Thyroid gland (tissue), 4 donors: ENCODE measurements at regions not wholly inside any gene's neighbourhood (a gene's known extent, or its start where the extent isn't known, plus 50 kb on each side); places are given as distances from the start of the nearest gene placed in this dataset.

Source experiments
- POLR2A ChIP-seq, 2 donors: fragments of 450-650 bp; IDR thresholded peaks; one replicate each; pipeline ENCODE4 v1.6.1; 2017; ENCODE audit warnings: antibody characterized with exemption in 2 of 2, mild to moderate bottlenecking in 2 of 2, moderate library complexity in 1 of 2
- TF ChIP-seq, protein P1 (sequence below), 6 experiments: fragments of 200-600 bp in 3 of 6; fragments of 450-650 bp in 3 of 6; sonication (generic) in 3 of 6; IDR thresholded peaks; one replicate each; pipeline ENCODE4 v1.5.1; 2016 to 2019; ENCODE audit warnings: antibody characterized with exemption in 6 of 6, mild to moderate bottlenecking in 2 of 6, inconsistent platforms in 1 of 6, moderate library complexity in 1 of 6

DNA sequence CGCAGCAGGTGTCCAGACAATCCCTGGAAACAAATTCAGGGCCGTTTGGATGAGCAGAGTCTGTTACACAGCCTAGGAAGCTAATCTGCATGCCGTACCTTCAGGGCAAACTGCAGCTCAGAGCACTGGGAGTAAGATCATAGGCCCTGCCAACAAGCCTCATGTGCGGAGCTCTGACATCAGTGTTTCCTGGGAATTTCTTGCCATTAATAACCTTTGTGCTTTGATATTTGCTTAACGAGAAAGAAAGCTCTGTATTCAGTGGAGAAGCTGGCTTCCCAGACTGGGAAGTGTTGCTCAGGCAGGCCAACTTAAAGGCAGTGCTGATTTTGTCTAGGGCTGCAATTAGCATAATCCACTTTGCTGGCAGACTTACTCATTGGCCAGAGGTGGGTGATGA is 116.1 kb upstream of the KLHL25 start:
- TF ChIP-seq, protein P1, sequence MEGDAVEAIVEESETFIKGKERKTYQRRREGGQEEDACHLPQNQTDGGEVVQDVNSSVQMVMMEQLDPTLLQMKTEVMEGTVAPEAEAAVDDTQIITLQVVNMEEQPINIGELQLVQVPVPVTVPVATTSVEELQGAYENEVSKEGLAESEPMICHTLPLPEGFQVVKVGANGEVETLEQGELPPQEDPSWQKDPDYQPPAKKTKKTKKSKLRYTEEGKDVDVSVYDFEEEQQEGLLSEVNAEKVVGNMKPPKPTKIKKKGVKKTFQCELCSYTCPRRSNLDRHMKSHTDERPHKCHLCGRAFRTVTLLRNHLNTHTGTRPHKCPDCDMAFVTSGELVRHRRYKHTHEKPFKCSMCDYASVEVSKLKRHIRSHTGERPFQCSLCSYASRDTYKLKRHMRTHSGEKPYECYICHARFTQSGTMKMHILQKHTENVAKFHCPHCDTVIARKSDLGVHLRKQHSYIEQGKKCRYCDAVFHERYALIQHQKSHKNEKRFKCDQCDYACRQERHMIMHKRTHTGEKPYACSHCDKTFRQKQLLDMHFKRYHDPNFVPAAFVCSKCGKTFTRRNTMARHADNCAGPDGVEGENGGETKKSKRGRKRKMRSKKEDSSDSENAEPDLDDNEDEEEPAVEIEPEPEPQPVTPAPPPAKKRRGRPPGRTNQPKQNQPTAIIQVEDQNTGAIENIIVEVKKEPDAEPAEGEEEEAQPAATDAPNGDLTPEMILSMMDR (IDR thresholded peaks at IDR 0.05) = no peak
- no peak for TF ChIP-seq POLR2A (IDR thresholded peaks at IDR 0.05)
